ENCODE measurements at regions not wholly inside any gene's neighbourhood (a gene's known extent, or its start where the extent isn't known, plus 50 kb on each side); places are given as distances from the start of the nearest gene placed in this dataset.

DNA sequence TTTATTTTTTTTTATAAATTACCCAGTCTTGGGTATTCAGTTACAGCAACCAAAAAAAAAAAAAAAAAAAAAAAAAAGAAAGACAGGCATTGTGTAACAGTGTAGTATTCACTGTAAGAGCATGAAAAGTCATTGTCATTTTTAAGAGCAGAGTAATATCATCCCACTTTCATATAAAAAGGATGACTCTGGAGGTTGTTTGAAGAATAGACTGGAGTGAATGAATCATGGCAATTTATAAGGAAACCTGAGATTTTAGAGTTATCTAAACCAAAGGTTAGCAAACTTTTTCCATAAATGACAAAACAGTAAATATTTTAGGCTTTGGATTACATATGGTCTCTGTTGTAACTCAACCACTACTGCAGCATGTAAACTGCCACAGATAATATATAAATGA, 794.9 kb downstream of the NTRK3 start:
- TF ChIP-seq ZFP3 (CRISPR knock-in tag; IDR thresholded peaks at IDR 0.05) (no peak), ZFP30 (CRISPR knock-in tag; IDR thresholded peaks at IDR 0.05) (no peak), SNAI2 (CRISPR knock-in tag; IDR thresholded peaks at IDR 0.05) (no peak), ZC3H10 (CRISPR knock-in tag; IDR thresholded peaks at IDR 0.05) (no peak), RARB (CRISPR knock-in tag; IDR thresholded peaks at IDR 0.05) (no peak), TCF4 (CRISPR knock-in tag; IDR thresholded peaks at IDR 0.05; ENCODE audit: borderline replicate concordance) (no peak)
- TF ChIP-seq, protein P1, sequence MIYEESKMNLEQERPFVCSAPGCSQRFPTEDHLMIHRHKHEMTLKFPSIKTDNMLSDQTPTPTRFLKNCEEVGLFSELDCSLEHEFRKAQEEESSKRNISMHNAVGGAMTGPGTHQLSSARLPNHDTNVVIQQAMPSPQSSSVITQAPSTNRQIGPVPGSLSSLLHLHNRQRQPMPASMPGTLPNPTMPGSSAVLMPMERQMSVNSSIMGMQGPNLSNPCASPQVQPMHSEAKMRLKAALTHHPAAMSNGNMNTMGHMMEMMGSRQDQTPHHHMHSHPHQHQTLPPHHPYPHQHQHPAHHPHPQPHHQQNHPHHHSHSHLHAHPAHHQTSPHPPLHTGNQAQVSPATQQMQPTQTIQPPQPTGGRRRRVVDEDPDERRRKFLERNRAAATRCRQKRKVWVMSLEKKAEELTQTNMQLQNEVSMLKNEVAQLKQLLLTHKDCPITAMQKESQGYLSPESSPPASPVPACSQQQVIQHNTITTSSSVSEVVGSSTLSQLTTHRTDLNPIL (CRISPR knock-in tag; IDR thresholded peaks at IDR 0.05; ENCODE audit: low read depth) = no peak
- TF ChIP-seq, protein P2, sequence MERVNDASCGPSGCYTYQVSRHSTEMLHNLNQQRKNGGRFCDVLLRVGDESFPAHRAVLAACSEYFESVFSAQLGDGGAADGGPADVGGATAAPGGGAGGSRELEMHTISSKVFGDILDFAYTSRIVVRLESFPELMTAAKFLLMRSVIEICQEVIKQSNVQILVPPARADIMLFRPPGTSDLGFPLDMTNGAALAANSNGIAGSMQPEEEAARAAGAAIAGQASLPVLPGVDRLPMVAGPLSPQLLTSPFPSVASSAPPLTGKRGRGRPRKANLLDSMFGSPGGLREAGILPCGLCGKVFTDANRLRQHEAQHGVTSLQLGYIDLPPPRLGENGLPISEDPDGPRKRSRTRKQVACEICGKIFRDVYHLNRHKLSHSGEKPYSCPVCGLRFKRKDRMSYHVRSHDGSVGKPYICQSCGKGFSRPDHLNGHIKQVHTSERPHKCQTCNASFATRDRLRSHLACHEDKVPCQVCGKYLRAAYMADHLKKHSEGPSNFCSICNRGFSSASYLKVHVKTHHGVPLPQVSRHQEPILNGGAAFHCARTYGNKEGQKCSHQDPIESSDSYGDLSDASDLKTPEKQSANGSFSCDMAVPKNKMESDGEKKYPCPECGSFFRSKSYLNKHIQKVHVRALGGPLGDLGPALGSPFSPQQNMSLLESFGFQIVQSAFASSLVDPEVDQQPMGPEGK (CRISPR knock-in tag; IDR thresholded peaks at IDR 0.05; ENCODE audit: borderline replicate concordance) = no peak
- TF ChIP-seq, protein P3, sequence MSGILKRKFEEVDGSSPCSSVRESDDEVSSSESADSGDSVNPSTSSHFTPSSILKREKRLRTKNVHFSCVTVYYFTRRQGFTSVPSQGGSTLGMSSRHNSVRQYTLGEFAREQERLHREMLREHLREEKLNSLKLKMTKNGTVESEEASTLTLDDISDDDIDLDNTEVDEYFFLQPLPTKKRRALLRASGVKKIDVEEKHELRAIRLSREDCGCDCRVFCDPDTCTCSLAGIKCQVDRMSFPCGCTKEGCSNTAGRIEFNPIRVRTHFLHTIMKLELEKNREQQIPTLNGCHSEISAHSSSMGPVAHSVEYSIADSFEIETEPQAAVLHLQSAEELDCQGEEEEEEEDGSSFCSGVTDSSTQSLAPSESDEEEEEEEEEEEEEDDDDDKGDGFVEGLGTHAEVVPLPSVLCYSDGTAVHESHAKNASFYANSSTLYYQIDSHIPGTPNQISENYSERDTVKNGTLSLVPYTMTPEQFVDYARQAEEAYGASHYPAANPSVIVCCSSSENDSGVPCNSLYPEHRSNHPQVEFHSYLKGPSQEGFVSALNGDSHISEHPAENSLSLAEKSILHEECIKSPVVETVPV (CRISPR knock-in tag; IDR thresholded peaks at IDR 0.05) = no peak
- TF ChIP-seq, protein P4, sequence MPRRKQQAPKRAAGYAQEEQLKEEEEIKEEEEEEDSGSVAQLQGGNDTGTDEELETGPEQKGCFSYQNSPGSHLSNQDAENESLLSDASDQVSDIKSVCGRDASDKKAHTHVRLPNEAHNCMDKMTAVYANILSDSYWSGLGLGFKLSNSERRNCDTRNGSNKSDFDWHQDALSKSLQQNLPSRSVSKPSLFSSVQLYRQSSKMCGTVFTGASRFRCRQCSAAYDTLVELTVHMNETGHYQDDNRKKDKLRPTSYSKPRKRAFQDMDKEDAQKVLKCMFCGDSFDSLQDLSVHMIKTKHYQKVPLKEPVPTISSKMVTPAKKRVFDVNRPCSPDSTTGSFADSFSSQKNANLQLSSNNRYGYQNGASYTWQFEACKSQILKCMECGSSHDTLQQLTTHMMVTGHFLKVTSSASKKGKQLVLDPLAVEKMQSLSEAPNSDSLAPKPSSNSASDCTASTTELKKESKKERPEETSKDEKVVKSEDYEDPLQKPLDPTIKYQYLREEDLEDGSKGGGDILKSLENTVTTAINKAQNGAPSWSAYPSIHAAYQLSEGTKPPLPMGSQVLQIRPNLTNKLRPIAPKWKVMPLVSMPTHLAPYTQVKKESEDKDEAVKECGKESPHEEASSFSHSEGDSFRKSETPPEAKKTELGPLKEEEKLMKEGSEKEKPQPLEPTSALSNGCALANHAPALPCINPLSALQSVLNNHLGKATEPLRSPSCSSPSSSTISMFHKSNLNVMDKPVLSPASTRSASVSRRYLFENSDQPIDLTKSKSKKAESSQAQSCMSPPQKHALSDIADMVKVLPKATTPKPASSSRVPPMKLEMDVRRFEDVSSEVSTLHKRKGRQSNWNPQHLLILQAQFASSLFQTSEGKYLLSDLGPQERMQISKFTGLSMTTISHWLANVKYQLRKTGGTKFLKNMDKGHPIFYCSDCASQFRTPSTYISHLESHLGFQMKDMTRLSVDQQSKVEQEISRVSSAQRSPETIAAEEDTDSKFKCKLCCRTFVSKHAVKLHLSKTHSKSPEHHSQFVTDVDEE (CRISPR knock-in tag; IDR thresholded peaks at IDR 0.05) = no peak

All from SK-N-SH treated with all-trans-retinoic acid at 6 μM for 48 hours (cell line).